Colonic mucosa (tissue), 4 donors: ENCODE measurements at regions not wholly inside any gene's neighbourhood (a gene's known extent, or its start where the extent isn't known, plus 50 kb on each side); places are given as distances from the start of the nearest gene placed in this dataset.
"Not testable (repeated sequence)": the region's sequence is repeated elsewhere in the genome, so short reads cannot be mapped to it uniquely, and the experiment has no call there.

Experiments used
- DNase-seq: peaks from one replicate; pipeline ENCODE4 v3.0.0-alpha.2; 2020
- H3K27ac ChIP-seq: fragments of 200-600 bp; one replicate; pipeline ENCODE4 v1.8.0; 2021
- H3K27me3 ChIP-seq: fragments of 200-600 bp; one replicate; pipeline ENCODE4 v1.8.0; 2021
- H3K36me3 ChIP-seq: fragments of 200-600 bp; one replicate; pipeline ENCODE4 v1.8.0; 2021
- H3K4me1 ChIP-seq: fragments of 200-600 bp; one replicate; pipeline ENCODE4 v1.8.0; 2021; ENCODE audit warnings: mild to moderate bottlenecking
- H3K4me3 ChIP-seq: fragments of 200-600 bp; one replicate; pipeline ENCODE4 v1.8.0; 2021
- H3K9ac ChIP-seq, 2 donors: one replicate each; pipeline ENCODE4 v1.7.0; 2013; ENCODE audit warnings: control low read depth in 2 of 2, low read depth in 2 of 2, low read length in 2 of 2
- H3K9me3 ChIP-seq: fragments of 200-600 bp; one replicate; pipeline ENCODE4 v1.8.0; 2021
- intact Hi-C: fragments of 100-400 bp; cut with DNase I; formaldehyde crosslinking; loops from one replicate; pipeline ENCODE4 v1.14.1; 2022
- TF ChIP-seq, protein P1 (sequence below): fragments of 200-600 bp; IDR thresholded peaks from one replicate; pipeline ENCODE4 v1.8.0; 2022; ENCODE audit warnings: antibody characterized with exemption, mild to moderate bottlenecking
- donor health status: healthy.
- donor health status: DM: no; HTN: no; CAD: no.
- donor health status: DM: no; HTN: no; CAD: no.

DNA sequence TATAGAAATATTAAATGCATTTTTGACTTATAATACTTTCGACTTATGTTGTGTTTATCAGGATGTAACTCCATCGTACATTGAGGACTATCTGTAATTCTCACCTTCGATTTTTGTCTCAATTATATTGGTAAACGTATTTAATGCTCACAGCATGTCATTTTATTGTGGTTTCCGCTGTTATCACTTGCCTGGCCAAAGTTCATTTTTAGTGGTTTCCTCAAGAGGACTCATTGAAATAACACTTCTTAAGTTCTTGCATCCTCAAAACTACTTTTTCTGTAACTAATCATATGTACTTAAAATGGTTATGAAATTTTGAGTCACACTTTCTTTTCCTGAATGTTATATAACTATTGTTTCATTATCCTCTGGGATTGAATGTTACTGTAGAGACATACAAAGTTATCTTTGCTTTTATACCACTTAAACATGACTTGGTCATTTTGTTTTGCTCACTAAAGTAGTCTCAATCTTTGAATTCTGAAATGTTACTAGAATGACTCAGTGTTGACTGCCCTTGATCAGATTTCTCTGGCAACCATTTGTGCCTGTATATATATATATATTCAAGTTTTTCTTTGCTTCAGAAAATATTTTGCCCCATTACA is 289.6 kb upstream of the PROX1 start:
- Histone ChIP-seq H3K36me3 (no peaks in the 10 kb centered on the region), H3K4me1 (no peaks in the 10 kb centered on the region), H3K27ac (no peak overlapping the region), H3K4me3 (no peak overlapping the region), H3K9me3 (no peaks in the 10 kb centered on the region), H3K27me3 (no peaks in the 10 kb centered on the region), H3K9ac (no peak overlapping the region)
- TF ChIP-seq, protein P1, sequence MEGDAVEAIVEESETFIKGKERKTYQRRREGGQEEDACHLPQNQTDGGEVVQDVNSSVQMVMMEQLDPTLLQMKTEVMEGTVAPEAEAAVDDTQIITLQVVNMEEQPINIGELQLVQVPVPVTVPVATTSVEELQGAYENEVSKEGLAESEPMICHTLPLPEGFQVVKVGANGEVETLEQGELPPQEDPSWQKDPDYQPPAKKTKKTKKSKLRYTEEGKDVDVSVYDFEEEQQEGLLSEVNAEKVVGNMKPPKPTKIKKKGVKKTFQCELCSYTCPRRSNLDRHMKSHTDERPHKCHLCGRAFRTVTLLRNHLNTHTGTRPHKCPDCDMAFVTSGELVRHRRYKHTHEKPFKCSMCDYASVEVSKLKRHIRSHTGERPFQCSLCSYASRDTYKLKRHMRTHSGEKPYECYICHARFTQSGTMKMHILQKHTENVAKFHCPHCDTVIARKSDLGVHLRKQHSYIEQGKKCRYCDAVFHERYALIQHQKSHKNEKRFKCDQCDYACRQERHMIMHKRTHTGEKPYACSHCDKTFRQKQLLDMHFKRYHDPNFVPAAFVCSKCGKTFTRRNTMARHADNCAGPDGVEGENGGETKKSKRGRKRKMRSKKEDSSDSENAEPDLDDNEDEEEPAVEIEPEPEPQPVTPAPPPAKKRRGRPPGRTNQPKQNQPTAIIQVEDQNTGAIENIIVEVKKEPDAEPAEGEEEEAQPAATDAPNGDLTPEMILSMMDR, result no peak
- no peak for DNase-seq
- intact Hi-C loops, result no loop called here

DNA sequence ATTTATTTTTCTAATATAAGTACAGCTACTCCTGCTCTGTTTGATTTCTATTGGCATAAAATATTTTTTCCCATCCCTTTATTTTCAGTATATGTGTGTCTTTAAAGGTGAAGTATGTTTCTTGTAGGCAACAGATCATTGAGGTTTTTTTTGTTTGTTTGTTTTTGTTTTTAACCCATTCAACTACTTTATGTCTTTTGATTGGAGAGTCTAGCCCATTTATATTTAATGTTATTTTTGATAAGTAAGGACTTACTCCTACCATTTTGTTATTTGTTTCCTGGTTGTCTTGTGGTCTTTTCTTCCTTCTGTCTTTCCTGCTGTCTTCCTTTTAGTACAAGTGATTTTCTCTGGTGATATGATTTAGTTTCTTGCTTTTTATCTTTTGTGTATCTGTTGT is 285.1 kb upstream of the PROX1 start:
- no peak overlapping the region for H3K27ac ChIP-seq
- no peak for DNase-seq
- H3K4me3 ChIP-seq, result no peak overlapping the region
- intact Hi-C loops, result no loop called here
- TF ChIP-seq, protein P1, result no peak
- no peak overlapping the region for H3K9ac ChIP-seq
- no peaks in the 10 kb centered on the region for H3K4me1 ChIP-seq
- no peaks in the 10 kb centered on the region for H3K27me3 ChIP-seq
- no peaks in the 10 kb centered on the region for H3K9me3 ChIP-seq
- no peaks in the 10 kb centered on the region for H3K36me3 ChIP-seq

DNA sequence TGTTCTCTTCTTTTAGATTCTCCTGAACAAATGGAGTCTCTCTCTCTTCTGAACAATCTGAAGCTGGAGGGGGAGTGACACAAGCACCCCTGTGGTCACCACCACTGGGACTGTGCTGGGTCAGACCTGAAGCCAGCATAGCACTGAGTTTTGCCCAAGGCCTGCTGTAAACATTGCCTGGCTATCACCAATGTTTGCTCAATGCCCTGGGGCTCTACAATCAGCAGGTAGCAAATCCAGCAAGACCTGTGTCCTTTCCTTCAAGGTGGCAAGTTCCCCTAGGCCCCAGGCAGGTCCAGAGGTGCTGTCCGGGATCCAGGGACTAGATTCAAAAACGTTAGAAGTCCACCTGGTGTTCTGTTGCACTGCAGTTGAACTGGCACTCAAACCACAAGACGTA is 282.8 kb upstream of the PROX1 start:
- H3K27ac ChIP-seq, result no peak overlapping the region
- no peak overlapping the region for H3K9ac ChIP-seq
- no peaks in the 10 kb centered on the region for H3K27me3 ChIP-seq
- no peak overlapping the region for H3K4me3 ChIP-seq
- H3K4me1 ChIP-seq, result no peaks in the 10 kb centered on the region
- no peak for DNase-seq
- no peaks in the 10 kb centered on the region for H3K36me3 ChIP-seq
- intact Hi-C loops, result no loop called here
- H3K9me3 ChIP-seq, result no peaks in the 10 kb centered on the region
- TF ChIP-seq, protein P1, result no peak

GRCh38 chr1:213711833-213712490 is 275.8 kb upstream of the PROX1 start:
- H3K9ac ChIP-seq, H3K27me3 ChIP-seq, H3K36me3 ChIP-seq, H3K27ac ChIP-seq, intact Hi-C loops, DNase-seq, H3K4me1 ChIP-seq, H3K9me3 ChIP-seq, H3K4me3 ChIP-seq: not testable (repeated sequence)

DNA sequence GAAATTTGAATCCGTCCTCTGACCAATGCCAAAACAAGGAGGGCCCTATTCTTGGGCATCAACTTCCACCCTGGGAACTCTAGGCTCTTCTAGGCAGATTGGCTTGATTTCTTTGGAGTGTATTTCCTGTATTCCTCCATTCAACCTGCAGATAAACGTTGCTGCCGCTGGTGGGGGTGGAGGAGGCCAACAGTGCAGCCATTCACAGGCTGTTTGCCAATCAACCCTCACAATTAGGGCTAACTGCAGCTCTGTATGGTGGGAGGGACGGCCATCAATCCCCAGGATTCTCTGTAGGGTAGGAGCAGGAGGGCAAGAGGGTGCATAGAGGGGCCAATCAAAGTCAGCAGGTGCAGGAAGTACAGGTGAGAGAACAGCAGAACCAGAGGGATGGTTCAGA is 273.1 kb upstream of the PROX1 start:
- Histone ChIP-seq H3K4me3 (no peak overlapping the region), H3K9ac (no peak overlapping the region), H3K27ac (no peak overlapping the region), H3K36me3 (no peaks in the 10 kb centered on the region), H3K9me3 (no peaks in the 10 kb centered on the region), H3K4me1 (no peaks in the 10 kb centered on the region), H3K27me3 (no peaks in the 10 kb centered on the region)
- TF ChIP-seq, protein P1, result no peak
- intact Hi-C loops, result no loop called here
- no peak for DNase-seq

DNA sequence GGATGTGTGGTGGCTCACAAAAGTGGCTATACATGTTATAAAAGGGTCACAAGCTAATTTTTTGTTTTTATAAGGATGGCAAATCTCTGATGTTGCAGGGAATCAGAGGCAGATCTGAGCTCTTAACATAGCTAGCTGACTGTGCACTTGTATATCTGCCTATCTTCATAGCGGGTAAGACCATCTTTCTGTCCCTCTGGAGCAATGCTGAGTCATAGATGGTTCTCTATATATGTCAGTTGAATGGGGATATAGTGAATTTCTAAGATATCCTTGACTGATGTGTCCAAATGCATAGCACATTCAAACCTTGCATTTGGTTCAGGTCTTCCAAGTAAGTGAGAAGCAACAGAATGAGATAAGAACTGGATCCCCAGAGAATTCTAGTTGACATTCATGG is 272.6 kb upstream of the PROX1 start:
- no peak overlapping the region for H3K4me3 ChIP-seq
- H3K27me3 ChIP-seq, result no peaks in the 10 kb centered on the region
- DNase-seq, result no peak
- no peaks in the 10 kb centered on the region for H3K4me1 ChIP-seq
- H3K27ac ChIP-seq, result no peak overlapping the region
- intact Hi-C loops, result no loop called here
- H3K9me3 ChIP-seq, result no peaks in the 10 kb centered on the region
- H3K36me3 ChIP-seq, result no peaks in the 10 kb centered on the region
- TF ChIP-seq, protein P1, result no peak
- H3K9ac ChIP-seq, result no peak overlapping the region
